ENCODE measurements at regions not wholly inside any gene's neighbourhood (a gene's known extent, or its start where the extent isn't known, plus 50 kb on each side); places are given as distances from the start of the nearest gene placed in this dataset.

DNA sequence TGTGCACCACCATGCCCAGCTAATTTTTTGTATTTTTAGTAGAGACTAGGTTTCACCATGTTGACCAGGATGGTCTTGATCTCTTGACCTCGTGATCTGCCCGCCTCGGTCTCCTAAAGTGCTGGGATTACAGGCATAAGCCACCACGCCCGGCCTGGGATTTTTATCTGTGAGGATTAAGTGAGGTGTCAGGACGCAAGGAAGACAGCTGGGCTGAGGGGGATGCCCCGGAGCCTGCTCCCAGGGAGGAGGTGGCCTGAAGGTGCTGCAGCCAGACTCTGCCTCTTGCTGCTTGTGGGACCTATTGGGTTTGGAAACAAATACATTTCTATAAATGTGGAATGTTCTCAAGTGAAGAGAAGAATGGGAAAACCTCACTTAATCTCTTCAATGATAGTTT, 131.6 kb downstream of the OLFM4 start:
- no peaks in the 10 kb centered on the region for H3K36me3 Mint-ChIP-seq (ENCODE audit: low read depth)
- no peaks in the 10 kb centered on the region for H3K4me1 Mint-ChIP-seq (ENCODE audit: low read depth)
- DNase-seq (ENCODE audit: low spot score), result no peak
- H3K27me3 Mint-ChIP-seq (ENCODE audit: low read depth), result no peaks in the 10 kb centered on the region
- no peak overlapping the region for H3K4me3 Mint-ChIP-seq
- no peaks in the 10 kb centered on the region for H3K9me3 Mint-ChIP-seq
- H3K27ac Mint-ChIP-seq, result no peak overlapping the region

DNA sequence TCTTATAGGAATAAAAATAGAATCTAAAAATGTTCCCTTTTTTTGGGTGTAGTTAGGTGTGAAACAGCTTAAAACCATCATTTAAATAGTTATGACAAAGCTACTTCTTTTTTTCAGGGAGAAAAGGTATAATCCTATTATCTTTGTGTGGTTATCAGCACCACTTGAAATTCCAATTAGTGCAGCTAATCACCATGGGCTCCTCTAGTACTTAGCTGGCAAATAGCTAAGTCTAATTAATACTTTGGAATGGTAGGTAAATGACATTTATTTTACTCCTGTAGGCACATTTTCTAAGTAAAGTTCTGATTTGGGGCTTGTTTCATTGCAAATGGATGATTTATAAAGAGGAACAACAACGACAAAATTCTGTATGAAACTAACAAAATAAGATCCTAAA, 132.6 kb downstream of the OLFM4 start:
- H3K9me3 Mint-ChIP-seq, result no peaks in the 10 kb centered on the region
- H3K27ac Mint-ChIP-seq, result no peak overlapping the region
- no peaks in the 10 kb centered on the region for H3K27me3 Mint-ChIP-seq (ENCODE audit: low read depth)
- no peak overlapping the region for H3K4me3 Mint-ChIP-seq
- H3K4me1 Mint-ChIP-seq (ENCODE audit: low read depth), result no peaks in the 10 kb centered on the region
- DNase-seq (ENCODE audit: low spot score), result no peak
- no peaks in the 10 kb centered on the region for H3K36me3 Mint-ChIP-seq (ENCODE audit: low read depth)

DNA sequence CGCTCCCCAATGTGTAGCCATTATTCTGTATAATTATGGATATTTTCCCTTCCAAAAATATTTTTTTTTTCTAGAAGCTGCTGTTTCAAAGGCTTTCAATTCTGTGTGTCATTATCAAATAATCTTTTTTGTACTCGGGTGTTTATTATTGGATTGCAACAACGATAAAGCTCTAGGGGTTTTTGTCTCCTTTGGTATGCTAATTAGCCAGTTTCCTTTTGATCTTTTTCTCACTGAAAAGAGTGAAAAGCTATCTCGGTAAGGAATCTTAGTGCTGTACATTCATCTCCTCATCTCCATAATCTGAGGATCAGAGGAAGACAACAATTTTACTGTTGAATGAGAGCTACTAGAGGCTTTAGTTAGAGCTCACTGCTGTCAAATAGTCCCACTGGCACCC, 136.6 kb downstream of the OLFM4 start:
- Mint-ChIP-seq H3K4me3 (no peak overlapping the region), H3K9me3 (no peaks in the 10 kb centered on the region), H3K27ac (no peak overlapping the region), H3K36me3 (ENCODE audit: low read depth) (no peaks in the 10 kb centered on the region), H3K4me1 (ENCODE audit: low read depth) (no peaks in the 10 kb centered on the region), H3K27me3 (ENCODE audit: low read depth) (no peaks in the 10 kb centered on the region)
- DNase-seq (ENCODE audit: low spot score), result no peak

DNA sequence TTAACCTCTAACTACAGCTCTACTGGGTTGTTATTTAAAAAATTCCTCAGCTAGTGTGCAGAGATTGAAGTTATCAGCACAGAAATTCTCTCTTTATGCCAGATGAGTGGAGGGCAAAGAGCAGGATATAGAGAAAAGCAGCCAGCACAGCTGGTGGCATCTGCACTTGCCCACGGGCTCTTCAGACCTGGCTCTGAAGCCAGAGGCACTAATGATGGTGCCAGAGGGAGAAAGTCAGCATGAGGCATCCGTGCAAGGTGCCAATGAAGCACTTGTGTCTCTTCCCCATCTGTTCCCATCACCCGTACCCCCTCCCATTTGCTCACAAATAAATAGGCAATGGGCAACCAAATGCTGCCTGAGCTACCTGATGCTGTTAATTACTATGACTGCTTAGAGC, 138.9 kb downstream of the OLFM4 start:
- Mint-ChIP-seq H3K27me3 (ENCODE audit: low read depth) (no peaks in the 10 kb centered on the region), H3K27ac (no peak overlapping the region), H3K4me3 (no peak overlapping the region), H3K4me1 (ENCODE audit: low read depth) (no peaks in the 10 kb centered on the region), H3K36me3 (ENCODE audit: low read depth) (no peaks in the 10 kb centered on the region), H3K9me3 (no peaks in the 10 kb centered on the region)
- no peak for DNase-seq (ENCODE audit: low spot score)

DNA sequence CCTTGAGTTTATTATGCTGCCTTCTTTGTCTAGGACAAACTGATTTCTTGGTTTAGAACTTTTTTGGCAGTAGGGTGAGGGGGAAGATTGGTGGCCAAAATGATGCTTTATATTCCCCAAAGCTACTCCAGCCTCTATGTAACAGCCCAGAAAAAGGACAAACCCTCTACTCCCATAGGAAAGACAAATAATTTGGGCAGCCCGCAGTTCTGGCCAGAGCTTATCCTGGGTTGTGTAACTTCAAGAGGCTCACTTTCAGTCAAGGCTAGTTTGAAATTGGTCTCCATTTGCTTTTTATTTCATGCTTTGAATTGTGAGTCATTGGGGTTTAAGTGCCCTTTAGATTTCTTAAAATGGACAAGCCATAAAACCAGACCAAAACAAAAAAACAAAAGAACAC, 142.3 kb downstream of the OLFM4 start:
- Mint-ChIP-seq H3K36me3 (ENCODE audit: low read depth) (no peaks in the 10 kb centered on the region), H3K27me3 (ENCODE audit: low read depth) (no peaks in the 10 kb centered on the region), H3K4me1 (ENCODE audit: low read depth) (no peaks in the 10 kb centered on the region), H3K4me3 (no peak overlapping the region), H3K27ac (no peak overlapping the region), H3K9me3 (peaks cover 10% of the 10 kb centered on the region)
- DNase-seq (ENCODE audit: low spot score), result no peak

DNA sequence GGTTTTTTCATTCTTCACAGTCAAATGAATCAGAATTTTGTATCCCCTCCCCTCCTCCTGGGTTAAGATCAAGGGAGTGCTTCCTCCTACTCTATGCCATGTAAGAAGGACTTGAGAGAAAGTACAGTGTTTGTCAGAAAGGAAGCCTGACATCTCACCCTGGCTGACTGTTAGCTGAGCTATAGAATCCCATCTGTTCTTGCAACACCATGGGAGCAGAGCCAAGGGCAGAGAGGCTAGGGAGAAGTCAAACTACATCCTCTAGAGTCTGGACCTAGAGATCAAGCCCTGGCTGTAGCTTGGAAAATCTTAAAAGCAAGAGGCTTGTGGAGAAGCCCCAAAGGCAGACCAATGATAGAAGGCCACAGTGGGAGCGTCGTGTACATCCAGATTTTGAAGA, 145.9 kb downstream of the OLFM4 start:
- DNase-seq (ENCODE audit: low spot score), result no peak
- Mint-ChIP-seq H3K4me3 (no peak overlapping the region), H3K36me3 (ENCODE audit: low read depth) (no peaks in the 10 kb centered on the region), H3K27ac (no peak overlapping the region), H3K27me3 (ENCODE audit: low read depth) (no peaks in the 10 kb centered on the region), H3K4me1 (ENCODE audit: low read depth) (no peaks in the 10 kb centered on the region), H3K9me3 (peaks cover 10% of the 10 kb centered on the region)

DNA sequence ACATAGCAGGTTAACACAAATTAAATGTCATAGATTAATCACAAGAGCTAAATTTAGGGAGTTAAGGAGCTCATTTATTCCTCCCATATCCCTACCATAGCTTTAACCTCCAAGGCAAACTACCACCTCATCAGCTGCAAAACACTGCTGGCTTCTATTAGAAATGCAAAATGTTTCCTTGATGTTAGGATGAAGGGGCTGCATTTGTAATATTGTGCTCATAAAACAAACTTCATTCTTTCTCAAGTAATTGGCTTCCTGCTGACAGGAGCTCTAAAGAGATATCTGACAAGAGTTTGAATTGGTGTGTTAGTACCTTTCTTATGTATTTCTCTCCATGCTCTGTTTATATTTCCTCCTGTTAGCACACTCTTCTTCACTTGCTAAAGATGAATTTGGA, 152.1 kb downstream of the OLFM4 start:
- no peak for DNase-seq (ENCODE audit: low spot score)
- H3K27ac Mint-ChIP-seq, result no peak overlapping the region
- no peaks in the 10 kb centered on the region for H3K4me1 Mint-ChIP-seq (ENCODE audit: low read depth)
- no peak overlapping the region for H3K4me3 Mint-ChIP-seq
- H3K9me3 Mint-ChIP-seq, result peaks cover 4% of the 10 kb centered on the region
- H3K36me3 Mint-ChIP-seq (ENCODE audit: low read depth), result no peaks in the 10 kb centered on the region
- H3K27me3 Mint-ChIP-seq (ENCODE audit: low read depth), result no peaks in the 10 kb centered on the region

DNA sequence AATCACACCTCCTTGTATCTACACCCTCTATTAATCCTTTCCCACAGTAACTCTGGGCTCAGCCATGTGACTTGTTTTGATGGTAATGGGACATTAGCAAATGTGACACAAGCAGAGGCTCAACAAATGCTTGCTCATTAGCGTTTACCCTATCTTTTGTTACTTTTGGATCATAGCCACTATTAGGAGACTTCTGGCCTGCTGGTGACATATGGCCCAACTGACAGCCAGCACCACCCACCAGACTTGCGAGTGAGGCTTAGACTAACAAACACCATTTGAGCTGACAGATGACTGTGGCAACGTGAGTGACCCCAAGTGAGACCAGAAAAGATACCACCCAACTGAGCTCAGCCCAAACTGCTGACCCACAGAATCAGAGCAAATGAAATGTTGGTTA, 154.1 kb downstream of the OLFM4 start:
- no peak for DNase-seq (ENCODE audit: low spot score)
- no peaks in the 10 kb centered on the region for H3K36me3 Mint-ChIP-seq (ENCODE audit: low read depth)
- H3K27me3 Mint-ChIP-seq (ENCODE audit: low read depth), result no peaks in the 10 kb centered on the region
- no peak overlapping the region for H3K27ac Mint-ChIP-seq
- H3K4me3 Mint-ChIP-seq, result no peak overlapping the region
- H3K4me1 Mint-ChIP-seq (ENCODE audit: low read depth), result no peaks in the 10 kb centered on the region
- H3K9me3 Mint-ChIP-seq, result peaks cover 4% of the 10 kb centered on the region

DNA sequence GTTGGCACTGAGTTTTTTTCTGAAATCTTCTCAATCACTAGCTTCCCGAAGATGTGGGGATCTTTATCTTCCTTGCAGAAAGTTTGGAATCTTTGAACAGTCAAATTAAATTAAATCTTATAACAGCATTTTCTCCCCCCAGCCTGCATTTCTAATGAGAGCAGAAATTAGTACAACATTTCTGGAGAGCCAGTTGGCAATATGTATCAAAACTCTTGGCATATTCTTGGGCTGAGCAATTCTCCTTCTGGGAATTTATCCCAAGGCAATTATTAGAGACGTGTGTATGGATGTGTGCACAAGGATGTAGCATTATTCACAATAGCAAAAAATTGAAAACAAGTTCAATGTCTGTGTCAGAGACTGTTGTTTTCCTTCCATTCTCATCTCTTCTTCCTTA, 159.5 kb downstream of the OLFM4 start:
- Mint-ChIP-seq H3K27me3 (ENCODE audit: low read depth) (no peaks in the 10 kb centered on the region), H3K36me3 (ENCODE audit: low read depth) (no peaks in the 10 kb centered on the region), H3K27ac (no peak overlapping the region), H3K4me3 (no peak overlapping the region), H3K4me1 (ENCODE audit: low read depth) (no peaks in the 10 kb centered on the region), H3K9me3 (no peaks in the 10 kb centered on the region)
- DNase-seq (ENCODE audit: low spot score), result no peak

DNA sequence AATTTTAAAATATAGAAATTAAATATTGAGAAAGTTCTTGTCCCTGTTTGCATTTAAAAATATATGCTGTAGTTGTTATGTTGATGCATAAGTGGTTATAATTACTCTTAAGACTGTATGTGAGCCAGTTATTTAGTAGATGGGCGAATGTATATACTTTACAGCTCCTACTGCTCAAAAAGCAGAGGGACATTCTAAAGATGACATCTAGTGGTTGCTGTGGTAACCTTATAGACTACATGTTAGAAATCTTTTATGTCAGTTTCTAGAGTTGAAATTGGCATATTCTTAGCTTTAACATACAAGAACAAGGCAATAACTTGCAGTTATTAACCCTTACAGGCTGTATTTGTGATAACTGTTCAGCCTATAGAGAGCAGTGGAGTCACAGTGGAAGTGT, 160.5 kb downstream of the OLFM4 start:
- Mint-ChIP-seq H3K4me3 (no peak overlapping the region), H3K27ac (no peak overlapping the region), H3K36me3 (ENCODE audit: low read depth) (no peaks in the 10 kb centered on the region), H3K9me3 (no peaks in the 10 kb centered on the region), H3K4me1 (ENCODE audit: low read depth) (no peaks in the 10 kb centered on the region), H3K27me3 (ENCODE audit: low read depth) (no peaks in the 10 kb centered on the region)
- DNase-seq (ENCODE audit: low spot score), result no peak

DNA sequence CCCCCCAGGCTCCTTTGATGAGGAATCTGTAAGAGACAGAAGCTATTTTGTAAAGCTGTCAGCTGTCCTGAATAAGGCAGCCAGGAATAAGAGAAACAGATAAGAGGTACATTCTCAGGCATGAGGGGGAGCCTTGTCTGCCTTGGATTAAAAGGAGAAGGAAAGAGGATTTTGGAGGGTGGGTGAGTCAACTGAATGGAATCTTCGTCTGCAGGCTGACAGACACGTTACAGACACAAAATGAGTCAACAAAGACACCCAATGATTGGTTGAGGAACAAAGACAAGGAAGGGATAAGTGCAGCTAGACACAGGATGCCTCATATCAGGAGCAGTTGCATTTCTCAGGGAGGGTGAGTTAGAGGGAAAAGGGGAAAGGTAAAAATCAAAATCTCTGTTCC, 162.5 kb downstream of the OLFM4 start:
- Mint-ChIP-seq H3K36me3 (ENCODE audit: low read depth) (no peaks in the 10 kb centered on the region), H3K4me3 (no peak overlapping the region), H3K9me3 (no peaks in the 10 kb centered on the region), H3K4me1 (ENCODE audit: low read depth) (no peaks in the 10 kb centered on the region), H3K27me3 (ENCODE audit: low read depth) (no peaks in the 10 kb centered on the region), H3K27ac (no peak overlapping the region)
- DNase-seq (ENCODE audit: low spot score), result no peak

DNA sequence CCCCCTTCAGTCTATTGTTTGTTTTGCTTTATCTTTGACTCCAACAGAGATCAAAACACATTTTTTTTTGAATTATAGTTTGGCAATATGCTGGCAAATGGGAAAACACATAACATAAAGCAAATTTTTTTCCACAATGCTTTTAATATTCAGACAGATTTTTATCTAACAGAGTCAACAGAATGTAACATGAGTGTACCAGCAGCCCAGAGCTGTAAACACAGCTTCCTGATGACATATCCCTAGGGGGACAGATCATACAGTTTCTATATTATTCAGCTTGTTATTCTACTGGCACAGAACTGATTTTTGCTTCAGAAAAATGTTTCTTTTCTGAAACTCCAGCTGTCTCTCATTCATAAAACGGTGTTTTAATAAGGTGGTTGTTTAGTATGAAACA, 168.8 kb downstream of the OLFM4 start:
- H3K9me3 Mint-ChIP-seq, result no peaks in the 10 kb centered on the region
- H3K27me3 Mint-ChIP-seq (ENCODE audit: low read depth), result peaks cover 3% of the 10 kb centered on the region
- H3K36me3 Mint-ChIP-seq (ENCODE audit: low read depth), result no peaks in the 10 kb centered on the region
- H3K4me3 Mint-ChIP-seq, result no peak overlapping the region
- no peak for DNase-seq (ENCODE audit: low spot score)
- H3K4me1 Mint-ChIP-seq (ENCODE audit: low read depth), result no peaks in the 10 kb centered on the region
- no peak overlapping the region for H3K27ac Mint-ChIP-seq

DNA sequence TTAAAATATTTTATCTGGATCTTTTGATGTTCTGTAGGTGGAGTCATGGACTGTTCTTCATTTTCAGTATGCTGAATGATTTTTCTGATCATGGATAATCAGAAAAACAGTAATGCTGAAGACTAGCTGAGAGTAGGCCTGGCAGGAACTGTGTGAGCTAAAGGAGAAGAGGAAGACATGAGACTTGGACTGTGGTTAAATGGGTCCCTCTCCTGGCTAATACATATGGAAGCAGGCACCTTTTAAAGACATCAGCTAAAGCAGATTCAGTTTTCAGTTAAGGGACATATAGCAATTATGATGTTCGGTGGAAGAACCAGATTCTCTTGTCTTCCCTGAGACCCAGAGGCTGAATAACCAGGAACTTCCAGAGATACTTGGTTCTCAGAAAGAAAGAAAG, 169.4 kb downstream of the OLFM4 start:
- DNase-seq (ENCODE audit: low spot score), result no peak
- H3K9me3 Mint-ChIP-seq, result no peaks in the 10 kb centered on the region
- no peaks in the 10 kb centered on the region for H3K4me1 Mint-ChIP-seq (ENCODE audit: low read depth)
- no peaks in the 10 kb centered on the region for H3K36me3 Mint-ChIP-seq (ENCODE audit: low read depth)
- peaks cover 6% of the 10 kb centered on the region for H3K27me3 Mint-ChIP-seq (ENCODE audit: low read depth)
- no peak overlapping the region for H3K27ac Mint-ChIP-seq
- H3K4me3 Mint-ChIP-seq, result no peak overlapping the region

DNA sequence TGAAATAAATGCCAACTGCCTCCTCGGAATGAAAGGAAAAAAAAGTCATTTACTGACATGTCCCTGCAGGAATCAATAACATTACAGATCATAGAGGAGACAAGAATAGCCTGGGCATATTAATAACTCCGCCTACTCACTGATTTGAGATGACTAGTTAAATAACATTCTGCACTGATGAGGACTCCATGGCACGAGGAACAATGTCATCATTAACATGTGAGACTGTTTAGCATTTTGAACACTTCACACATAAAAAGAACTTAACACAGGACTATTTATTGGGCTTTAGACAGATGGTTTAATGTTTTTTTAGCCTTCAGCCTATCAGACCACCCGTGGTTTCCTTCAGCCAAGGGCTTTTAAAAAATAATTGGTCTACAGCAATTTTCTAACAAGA, 170.1 kb downstream of the OLFM4 start:
- no peak for DNase-seq (ENCODE audit: low spot score)
- H3K9me3 Mint-ChIP-seq, result no peaks in the 10 kb centered on the region
- H3K36me3 Mint-ChIP-seq (ENCODE audit: low read depth), result no peaks in the 10 kb centered on the region
- H3K27ac Mint-ChIP-seq, result no peak overlapping the region
- H3K4me1 Mint-ChIP-seq (ENCODE audit: low read depth), result no peaks in the 10 kb centered on the region
- H3K4me3 Mint-ChIP-seq, result no peak overlapping the region
- H3K27me3 Mint-ChIP-seq (ENCODE audit: low read depth), result peaks cover 8% of the 10 kb centered on the region

DNA sequence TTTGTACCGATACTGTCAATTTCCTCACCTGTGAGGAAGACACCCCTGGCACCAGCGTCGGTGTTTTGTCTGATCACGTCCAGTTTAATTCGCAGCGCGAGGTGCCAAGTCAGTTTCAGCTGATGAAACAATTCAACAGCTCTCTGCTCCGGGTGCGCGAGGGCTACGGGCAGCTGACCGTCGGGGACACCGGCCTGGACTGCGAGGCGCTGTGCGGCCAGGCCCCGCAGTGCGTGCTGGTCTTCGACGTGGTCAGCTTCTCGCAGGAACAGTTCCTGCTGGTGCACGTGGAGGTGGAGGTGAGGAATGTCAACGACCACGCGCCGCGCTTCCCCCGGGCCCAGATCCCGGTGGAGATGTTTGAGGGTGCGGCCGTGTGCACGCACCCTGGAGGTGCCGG, 171.5 kb downstream of the OLFM4 start:
- no peak for DNase-seq (ENCODE audit: low spot score)
- Mint-ChIP-seq H3K36me3 (ENCODE audit: low read depth) (no peaks in the 10 kb centered on the region), H3K27me3 (ENCODE audit: low read depth) (peaks cover 8% of the 10 kb centered on the region), H3K4me3 (no peak overlapping the region), H3K9me3 (no peaks in the 10 kb centered on the region), H3K4me1 (ENCODE audit: low read depth) (no peaks in the 10 kb centered on the region), H3K27ac (no peak overlapping the region)
